GM23338 (cell line): ENCODE measurements at regions not wholly inside any gene's neighbourhood (a gene's known extent, or its start where the extent isn't known, plus 50 kb on each side); places are given as distances from the start of the nearest gene placed in this dataset.

Experiments used
- ATAC-seq: fragments of 200-7000 bp; cut with Tn5 transposase; 3 replicates; pipeline ENCODE4 v1.9.1; 2020
- DNase-seq: peaks from one replicate; pipeline ENCODE4 v3.0.0-alpha.2; 2015; ENCODE audit warnings: low spot score
- H2AFZ ChIP-seq: fragments of 200-600 bp; sonication (generic); 2 replicates; pipeline ENCODE4 v1.8.0; 2016; ENCODE audit warnings: antibody characterized with exemption, mild to moderate bottlenecking, moderate library complexity
- H3F3A ChIP-seq: fragments of 200-600 bp; sonication (generic); replicated peaks from 2 replicates; pipeline ENCODE4 v1.8.0; 2017; ENCODE audit warnings: antibody characterized with exemption, mixed run types, low read depth
- H3K27ac ChIP-seq: fragments of 200-600 bp; sonication (generic); 2 replicates; pipeline ENCODE4 v1.6.1; 2016; ENCODE audit warnings: low read depth
- H3K27me3 ChIP-seq: fragments of 200-600 bp; sonication (generic); 2 replicates; pipeline ENCODE4 v1.8.0; 2016; ENCODE audit warnings: mild to moderate bottlenecking, mixed run types, moderate library complexity; ENCODE audit not compliant: insufficient read depth
- H3K36me3 ChIP-seq: fragments of 200-600 bp; sonication (generic); 2 replicates; pipeline ENCODE4 v1.8.0; 2016; ENCODE audit warnings: mild to moderate bottlenecking; ENCODE audit not compliant: insufficient read depth
- H3K4me1 ChIP-seq: fragments of 200-600 bp; sonication (generic); 2 replicates; pipeline ENCODE4 v1.8.0; 2016; ENCODE audit warnings: mild to moderate bottlenecking, moderate library complexity; ENCODE audit not compliant: insufficient read depth
- H3K4me2 ChIP-seq: fragments of 200-600 bp; sonication (generic); 2 replicates; pipeline ENCODE4 v1.7.1; 2017; ENCODE audit warnings: mixed run types
- H3K4me3 ChIP-seq: fragments of 200-600 bp; sonication (generic); 2 replicates; pipeline ENCODE4 v1.6.1; 2016; ENCODE audit warnings: mixed run types
- H3K79me2 ChIP-seq: fragments of 200-600 bp; sonication (generic); replicated peaks from 2 replicates; pipeline ENCODE4 v1.8.0; 2017; ENCODE audit warnings: mild to moderate bottlenecking; ENCODE audit not compliant: insufficient read depth
- H3K9me2 ChIP-seq: fragments of 200-600 bp; sonication (generic); 2 replicates; pipeline ENCODE4 v1.8.0; 2017; ENCODE audit not compliant: insufficient read depth
- H4K20me1 ChIP-seq: fragments of 200-600 bp; sonication (generic); replicated peaks from 2 replicates; pipeline ENCODE4 v1.8.0; 2017; ENCODE audit warnings: mild to moderate bottlenecking; ENCODE audit not compliant: insufficient read depth
- H3K27ac Mint-ChIP-seq: 2 replicates; pipeline ENCODE4 v1.8.0; 2020; ENCODE audit warnings: inconsistent platforms, mild to moderate bottlenecking, moderate library complexity, mixed read lengths
- H3K27me3 Mint-ChIP-seq: 3 replicates; pipeline ENCODE4 v1.8.0; 2022; ENCODE audit warnings: low read depth, mild to moderate bottlenecking, moderate library complexity, mixed read lengths, inconsistent platforms; ENCODE audit not compliant: insufficient read depth, poor library complexity
- H3K36me3 Mint-ChIP-seq: 3 replicates; pipeline ENCODE4 v1.8.0; 2021; ENCODE audit warnings: low read depth, mild to moderate bottlenecking, inconsistent platforms, moderate library complexity, mixed read lengths
- H3K4me1 Mint-ChIP-seq: 3 replicates; pipeline ENCODE4 v1.8.0; 2020; ENCODE audit warnings: mild to moderate bottlenecking, inconsistent platforms, mixed read lengths
- H3K4me3 Mint-ChIP-seq: 3 replicates; pipeline ENCODE4 v1.8.0; 2021; ENCODE audit warnings: moderate library complexity, mild to moderate bottlenecking, inconsistent platforms, mixed read lengths
- H3K9me3 Mint-ChIP-seq: 3 replicates; pipeline ENCODE4 v1.8.0; 2020; ENCODE audit warnings: moderate library complexity, mild to moderate bottlenecking, inconsistent platforms, mixed read lengths
- EZH2 ChIP-seq: fragments of 200-600 bp; sonication (generic); IDR thresholded peaks from one replicate; pipeline ENCODE4 v1.8.0; 2017; ENCODE audit warnings: antibody characterized with exemption, mild to moderate bottlenecking, low read depth; ENCODE audit not compliant: unreplicated experiment
- EZH2phosphoT487 ChIP-seq: fragments of 200-600 bp; sonication (generic); IDR thresholded peaks from one replicate; pipeline ENCODE4 v1.8.1; 2018; ENCODE audit warnings: antibody characterized with exemption; ENCODE audit not compliant: unreplicated experiment
- JUNB ChIP-seq: IDR thresholded peaks from one replicate; pipeline ENCODE4 v1.6.1; 2016; ENCODE audit warnings: antibody characterized with exemption; ENCODE audit not compliant: unreplicated experiment
- TF ChIP-seq, protein P1 (sequence below), 2 experiments: fragments of 200-600 bp in 1 of 2; sonication (generic) in 1 of 2; conservative IDR thresholded peaks; 2 replicates each; pipeline versions ENCODE4 v1.5.1 to v1.6.1; 2016 to 2017; ENCODE audit warnings: antibody characterized with exemption in 2 of 2, low read depth in 2 of 2, mild to moderate bottlenecking in 2 of 2, moderate library complexity in 1 of 2
- TF ChIP-seq, protein P2 (sequence below): IDR thresholded peaks from one replicate; pipeline ENCODE4 v1.6.1; 2018; ENCODE audit warnings: antibody characterized with exemption; ENCODE audit not compliant: unreplicated experiment
- TF ChIP-seq, protein P3 (sequence below): IDR thresholded peaks from 2 replicates; pipeline ENCODE4 v1.6.1; 2016; ENCODE audit warnings: antibody characterized with exemption
- TF ChIP-seq, protein P4 (sequence below): fragments of 250-450 bp; sonication (Bioruptor Pico); IDR thresholded peaks from 2 replicates; pipeline ENCODE4 v1.5.0; 2020; ENCODE audit warnings: mild to moderate bottlenecking, moderate library complexity

GRCh38 chr11:33463059-33463458 lies 205.9 kb downstream of the HIPK3 start:
- Histone ChIP-seq H3K4me1 (no peaks in the 10 kb centered on the region), H3K79me2 (no peaks in the 10 kb centered on the region), H3K27me3 (no peaks in the 10 kb centered on the region), H3K4me3 (no peak overlapping the region), H3K27ac (no peak overlapping the region), H3K36me3 (no peaks in the 10 kb centered on the region), H3K4me2 (no peak overlapping the region), H2AFZ (no peak overlapping the region), H4K20me1 (no peaks in the 10 kb centered on the region), H3K9me2 (0 out of 2 replicates have a peak, but pooled peaks cover 4% of the 10 kb centered on the region), H3F3A (no peaks in the 10 kb centered on the region)
- no peak for ATAC-seq
- no peak for DNase-seq
- H3K27ac Mint-ChIP-seq: no peak overlapping the region
- H3K4me1 Mint-ChIP-seq: no peaks in the 10 kb centered on the region
- TF ChIP-seq EZH2phosphoT487: no peak
- TF ChIP-seq, protein P1, sequence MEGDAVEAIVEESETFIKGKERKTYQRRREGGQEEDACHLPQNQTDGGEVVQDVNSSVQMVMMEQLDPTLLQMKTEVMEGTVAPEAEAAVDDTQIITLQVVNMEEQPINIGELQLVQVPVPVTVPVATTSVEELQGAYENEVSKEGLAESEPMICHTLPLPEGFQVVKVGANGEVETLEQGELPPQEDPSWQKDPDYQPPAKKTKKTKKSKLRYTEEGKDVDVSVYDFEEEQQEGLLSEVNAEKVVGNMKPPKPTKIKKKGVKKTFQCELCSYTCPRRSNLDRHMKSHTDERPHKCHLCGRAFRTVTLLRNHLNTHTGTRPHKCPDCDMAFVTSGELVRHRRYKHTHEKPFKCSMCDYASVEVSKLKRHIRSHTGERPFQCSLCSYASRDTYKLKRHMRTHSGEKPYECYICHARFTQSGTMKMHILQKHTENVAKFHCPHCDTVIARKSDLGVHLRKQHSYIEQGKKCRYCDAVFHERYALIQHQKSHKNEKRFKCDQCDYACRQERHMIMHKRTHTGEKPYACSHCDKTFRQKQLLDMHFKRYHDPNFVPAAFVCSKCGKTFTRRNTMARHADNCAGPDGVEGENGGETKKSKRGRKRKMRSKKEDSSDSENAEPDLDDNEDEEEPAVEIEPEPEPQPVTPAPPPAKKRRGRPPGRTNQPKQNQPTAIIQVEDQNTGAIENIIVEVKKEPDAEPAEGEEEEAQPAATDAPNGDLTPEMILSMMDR (conservative IDR thresholded peaks at IDR 0.05; ENCODE audit: low read depth in 2 of 2): no peak
- TF ChIP-seq JUNB: no peak
- no peak for TF ChIP-seq EZH2
- TF ChIP-seq, protein P2, sequence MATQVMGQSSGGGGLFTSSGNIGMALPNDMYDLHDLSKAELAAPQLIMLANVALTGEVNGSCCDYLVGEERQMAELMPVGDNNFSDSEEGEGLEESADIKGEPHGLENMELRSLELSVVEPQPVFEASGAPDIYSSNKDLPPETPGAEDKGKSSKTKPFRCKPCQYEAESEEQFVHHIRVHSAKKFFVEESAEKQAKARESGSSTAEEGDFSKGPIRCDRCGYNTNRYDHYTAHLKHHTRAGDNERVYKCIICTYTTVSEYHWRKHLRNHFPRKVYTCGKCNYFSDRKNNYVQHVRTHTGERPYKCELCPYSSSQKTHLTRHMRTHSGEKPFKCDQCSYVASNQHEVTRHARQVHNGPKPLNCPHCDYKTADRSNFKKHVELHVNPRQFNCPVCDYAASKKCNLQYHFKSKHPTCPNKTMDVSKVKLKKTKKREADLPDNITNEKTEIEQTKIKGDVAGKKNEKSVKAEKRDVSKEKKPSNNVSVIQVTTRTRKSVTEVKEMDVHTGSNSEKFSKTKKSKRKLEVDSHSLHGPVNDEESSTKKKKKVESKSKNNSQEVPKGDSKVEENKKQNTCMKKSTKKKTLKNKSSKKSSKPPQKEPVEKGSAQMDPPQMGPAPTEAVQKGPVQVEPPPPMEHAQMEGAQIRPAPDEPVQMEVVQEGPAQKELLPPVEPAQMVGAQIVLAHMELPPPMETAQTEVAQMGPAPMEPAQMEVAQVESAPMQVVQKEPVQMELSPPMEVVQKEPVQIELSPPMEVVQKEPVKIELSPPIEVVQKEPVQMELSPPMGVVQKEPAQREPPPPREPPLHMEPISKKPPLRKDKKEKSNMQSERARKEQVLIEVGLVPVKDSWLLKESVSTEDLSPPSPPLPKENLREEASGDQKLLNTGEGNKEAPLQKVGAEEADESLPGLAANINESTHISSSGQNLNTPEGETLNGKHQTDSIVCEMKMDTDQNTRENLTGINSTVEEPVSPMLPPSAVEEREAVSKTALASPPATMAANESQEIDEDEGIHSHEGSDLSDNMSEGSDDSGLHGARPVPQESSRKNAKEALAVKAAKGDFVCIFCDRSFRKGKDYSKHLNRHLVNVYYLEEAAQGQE: no peak
- TF ChIP-seq, protein P3, sequence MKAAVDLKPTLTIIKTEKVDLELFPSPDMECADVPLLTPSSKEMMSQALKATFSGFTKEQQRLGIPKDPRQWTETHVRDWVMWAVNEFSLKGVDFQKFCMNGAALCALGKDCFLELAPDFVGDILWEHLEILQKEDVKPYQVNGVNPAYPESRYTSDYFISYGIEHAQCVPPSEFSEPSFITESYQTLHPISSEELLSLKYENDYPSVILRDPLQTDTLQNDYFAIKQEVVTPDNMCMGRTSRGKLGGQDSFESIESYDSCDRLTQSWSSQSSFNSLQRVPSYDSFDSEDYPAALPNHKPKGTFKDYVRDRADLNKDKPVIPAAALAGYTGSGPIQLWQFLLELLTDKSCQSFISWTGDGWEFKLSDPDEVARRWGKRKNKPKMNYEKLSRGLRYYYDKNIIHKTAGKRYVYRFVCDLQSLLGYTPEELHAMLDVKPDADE: no peak
- TF ChIP-seq, protein P4, sequence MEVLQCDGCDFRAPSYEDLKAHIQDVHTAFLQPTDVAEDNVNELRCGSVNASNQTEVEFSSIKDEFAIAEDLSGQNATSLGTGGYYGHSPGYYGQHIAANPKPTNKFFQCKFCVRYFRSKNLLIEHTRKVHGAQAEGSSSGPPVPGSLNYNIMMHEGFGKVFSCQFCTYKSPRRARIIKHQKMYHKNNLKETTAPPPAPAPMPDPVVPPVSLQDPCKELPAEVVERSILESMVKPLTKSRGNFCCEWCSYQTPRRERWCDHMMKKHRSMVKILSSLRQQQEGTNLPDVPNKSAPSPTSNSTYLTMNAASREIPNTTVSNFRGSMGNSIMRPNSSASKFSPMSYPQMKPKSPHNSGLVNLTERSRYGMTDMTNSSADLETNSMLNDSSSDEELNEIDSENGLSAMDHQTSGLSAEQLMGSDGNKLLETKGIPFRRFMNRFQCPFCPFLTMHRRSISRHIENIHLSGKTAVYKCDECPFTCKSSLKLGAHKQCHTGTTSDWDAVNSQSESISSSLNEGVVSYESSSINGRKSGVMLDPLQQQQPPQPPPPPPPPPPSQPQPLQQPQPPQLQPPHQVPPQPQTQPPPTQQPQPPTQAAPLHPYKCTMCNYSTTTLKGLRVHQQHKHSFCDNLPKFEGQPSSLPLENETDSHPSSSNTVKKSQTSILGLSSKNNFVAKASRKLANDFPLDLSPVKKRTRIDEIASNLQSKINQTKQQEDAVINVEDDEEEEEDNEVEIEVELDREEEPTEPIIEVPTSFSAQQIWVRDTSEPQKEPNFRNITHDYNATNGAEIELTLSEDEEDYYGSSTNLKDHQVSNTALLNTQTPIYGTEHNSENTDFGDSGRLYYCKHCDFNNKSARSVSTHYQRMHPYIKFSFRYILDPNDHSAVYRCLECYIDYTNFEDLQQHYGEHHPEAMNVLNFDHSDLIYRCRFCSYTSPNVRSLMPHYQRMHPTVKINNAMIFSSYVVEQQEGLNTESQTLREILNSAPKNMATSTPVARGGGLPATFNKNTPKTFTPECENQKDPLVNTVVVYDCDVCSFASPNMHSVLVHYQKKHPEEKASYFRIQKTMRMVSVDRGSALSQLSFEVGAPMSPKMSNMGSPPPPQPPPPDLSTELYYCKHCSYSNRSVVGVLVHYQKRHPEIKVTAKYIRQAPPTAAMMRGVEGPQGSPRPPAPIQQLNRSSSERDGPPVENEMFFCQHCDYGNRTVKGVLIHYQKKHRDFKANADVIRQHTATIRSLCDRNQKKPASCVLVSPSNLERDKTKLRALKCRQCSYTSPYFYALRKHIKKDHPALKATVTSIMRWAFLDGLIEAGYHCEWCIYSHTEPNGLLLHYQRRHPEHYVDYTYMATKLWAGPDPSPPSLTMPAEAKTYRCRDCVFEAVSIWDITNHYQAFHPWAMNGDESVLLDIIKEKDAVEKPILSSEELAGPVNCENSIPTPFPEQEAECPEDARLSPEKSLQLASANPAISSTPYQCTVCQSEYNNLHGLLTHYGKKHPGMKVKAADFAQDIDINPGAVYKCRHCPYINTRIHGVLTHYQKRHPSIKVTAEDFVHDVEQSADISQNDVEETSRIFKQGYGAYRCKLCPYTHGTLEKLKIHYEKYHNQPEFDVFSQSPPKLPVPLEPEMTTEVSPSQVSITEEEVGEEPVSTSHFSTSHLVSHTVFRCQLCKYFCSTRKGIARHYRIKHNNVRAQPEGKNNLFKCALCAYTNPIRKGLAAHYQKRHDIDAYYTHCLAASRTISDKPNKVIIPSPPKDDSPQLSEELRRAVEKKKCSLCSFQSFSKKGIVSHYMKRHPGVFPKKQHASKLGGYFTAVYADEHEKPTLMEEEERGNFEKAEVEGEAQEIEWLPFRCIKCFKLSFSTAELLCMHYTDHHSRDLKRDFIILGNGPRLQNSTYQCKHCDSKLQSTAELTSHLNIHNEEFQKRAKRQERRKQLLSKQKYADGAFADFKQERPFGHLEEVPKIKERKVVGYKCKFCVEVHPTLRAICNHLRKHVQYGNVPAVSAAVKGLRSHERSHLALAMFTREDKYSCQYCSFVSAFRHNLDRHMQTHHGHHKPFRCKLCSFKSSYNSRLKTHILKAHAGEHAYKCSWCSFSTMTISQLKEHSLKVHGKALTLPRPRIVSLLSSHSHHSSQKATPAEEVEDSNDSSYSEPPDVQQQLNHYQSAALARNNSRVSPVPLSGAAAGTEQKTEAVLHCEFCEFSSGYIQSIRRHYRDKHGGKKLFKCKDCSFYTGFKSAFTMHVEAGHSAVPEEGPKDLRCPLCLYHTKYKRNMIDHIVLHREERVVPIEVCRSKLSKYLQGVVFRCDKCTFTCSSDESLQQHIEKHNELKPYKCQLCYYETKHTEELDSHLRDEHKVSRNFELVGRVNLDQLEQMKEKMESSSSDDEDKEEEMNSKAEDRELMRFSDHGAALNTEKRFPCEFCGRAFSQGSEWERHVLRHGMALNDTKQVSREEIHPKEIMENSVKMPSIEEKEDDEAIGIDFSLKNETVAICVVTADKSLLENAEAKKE (CRISPR knock-in tag): no peak
- H3K27me3 Mint-ChIP-seq: no peaks in the 10 kb centered on the region
- H3K9me3 Mint-ChIP-seq: peaks cover 2% of the 10 kb centered on the region; the same call in 1 of the 3 replicates
- H3K4me3 Mint-ChIP-seq: no peak overlapping the region
- no peaks in the 10 kb centered on the region for H3K36me3 Mint-ChIP-seq
